ENCODE measurements at regions not wholly inside any gene's neighbourhood (a gene's known extent, or its start where the extent isn't known, plus 50 kb on each side); places are given as distances from the start of the nearest gene placed in this dataset.

DNA sequence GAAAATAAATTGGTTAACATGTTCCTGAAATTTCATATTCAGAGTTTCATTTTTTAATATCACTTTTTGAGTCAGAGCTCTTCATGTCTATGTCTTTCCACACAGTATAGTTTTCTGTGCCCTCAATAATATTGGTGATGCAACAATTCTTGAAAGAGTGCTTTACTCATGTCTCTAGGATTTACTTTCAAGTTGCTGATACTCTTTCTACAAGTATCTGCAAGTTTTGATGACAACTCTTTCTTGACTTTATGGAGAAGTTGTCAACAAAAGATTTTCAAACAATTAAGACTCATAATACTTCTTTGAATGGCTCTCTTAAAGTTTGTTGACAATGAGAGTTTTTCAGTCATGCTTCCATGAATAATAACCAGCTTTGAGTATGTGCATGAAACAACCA is 561.7 kb downstream of the DIAPH3 start:
- no peak for DNase-seq
- Histone ChIP-seq H3K4me2 (no peak overlapping the region), H3K36me3 (ENCODE audit: low read depth) (no peaks in the 10 kb centered on the region), H3F3A (ENCODE audit: insufficient read depth, low read depth) (no peaks in the 10 kb centered on the region), H3K79me2 (ENCODE audit: low read depth) (no peaks in the 10 kb centered on the region), H4K20me1 (ENCODE audit: insufficient read depth) (no peaks in the 10 kb centered on the region; the same call in 1 of the 2 replicates), H3K9me2 (ENCODE audit: insufficient read depth) (no peaks in the 10 kb centered on the region), H3K4me1 (replicated peaks; ENCODE audit: insufficient read depth) (no peaks in the 10 kb centered on the region), H3K27ac (no peak overlapping the region), H3K4me3 (no peak overlapping the region), H3K27me3 (ENCODE audit: insufficient read depth, low read depth) (no peaks in the 10 kb centered on the region), H3K9me3 (ENCODE audit: insufficient read depth, low read depth) (no peaks in the 10 kb centered on the region), H2AFZ (no peak overlapping the region)
- intact Hi-C loops (cut with micrococcal nuclease; ENCODE audit: unreplicated experiment) = no loop called here
- BruUV-seq (replicated peaks) = no TSS peak
- POLR2A ChIA-PET (ENCODE audit: unreplicated experiment) = no interaction called here
- TF ChIP-seq, protein P1, sequence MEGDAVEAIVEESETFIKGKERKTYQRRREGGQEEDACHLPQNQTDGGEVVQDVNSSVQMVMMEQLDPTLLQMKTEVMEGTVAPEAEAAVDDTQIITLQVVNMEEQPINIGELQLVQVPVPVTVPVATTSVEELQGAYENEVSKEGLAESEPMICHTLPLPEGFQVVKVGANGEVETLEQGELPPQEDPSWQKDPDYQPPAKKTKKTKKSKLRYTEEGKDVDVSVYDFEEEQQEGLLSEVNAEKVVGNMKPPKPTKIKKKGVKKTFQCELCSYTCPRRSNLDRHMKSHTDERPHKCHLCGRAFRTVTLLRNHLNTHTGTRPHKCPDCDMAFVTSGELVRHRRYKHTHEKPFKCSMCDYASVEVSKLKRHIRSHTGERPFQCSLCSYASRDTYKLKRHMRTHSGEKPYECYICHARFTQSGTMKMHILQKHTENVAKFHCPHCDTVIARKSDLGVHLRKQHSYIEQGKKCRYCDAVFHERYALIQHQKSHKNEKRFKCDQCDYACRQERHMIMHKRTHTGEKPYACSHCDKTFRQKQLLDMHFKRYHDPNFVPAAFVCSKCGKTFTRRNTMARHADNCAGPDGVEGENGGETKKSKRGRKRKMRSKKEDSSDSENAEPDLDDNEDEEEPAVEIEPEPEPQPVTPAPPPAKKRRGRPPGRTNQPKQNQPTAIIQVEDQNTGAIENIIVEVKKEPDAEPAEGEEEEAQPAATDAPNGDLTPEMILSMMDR (conservative IDR thresholded peaks at IDR 0.05) = no peak
- no peak for TF ChIP-seq EZH2 (IDR thresholded peaks at IDR 0.05; ENCODE audit: low read depth)
- CTCF ChIA-PET = no interaction called here

DNA sequence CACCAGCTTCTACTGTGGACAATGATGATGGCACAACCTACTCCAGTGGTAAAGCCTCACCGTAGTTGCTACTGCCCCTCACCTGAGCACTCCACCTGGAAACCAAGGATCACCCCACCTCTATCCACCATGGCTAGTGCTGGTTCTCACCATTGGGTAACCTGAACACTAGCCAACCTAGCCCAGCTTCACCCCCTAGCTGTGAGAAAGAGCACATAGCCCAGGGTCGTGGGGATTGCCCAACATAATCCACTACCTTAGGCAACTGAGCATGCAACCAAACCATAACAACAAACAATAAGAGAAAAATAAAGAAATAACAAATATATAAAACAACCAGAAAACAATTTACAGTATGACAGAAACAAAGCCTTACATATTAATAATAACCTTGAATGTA is 560.1 kb downstream of the DIAPH3 start:
- Histone ChIP-seq H4K20me1 (ENCODE audit: insufficient read depth) (no peaks in the 10 kb centered on the region; the same call in 1 of the 2 replicates), H2AFZ (no peak overlapping the region), H3K9me2 (ENCODE audit: insufficient read depth) (no peaks in the 10 kb centered on the region), H3K9me3 (ENCODE audit: insufficient read depth, low read depth) (no peaks in the 10 kb centered on the region), H3K27ac (no peak overlapping the region), H3K4me3 (no peak overlapping the region), H3F3A (ENCODE audit: insufficient read depth, low read depth) (no peaks in the 10 kb centered on the region), H3K79me2 (ENCODE audit: low read depth) (no peaks in the 10 kb centered on the region), H3K4me1 (replicated peaks; ENCODE audit: insufficient read depth) (no peaks in the 10 kb centered on the region), H3K27me3 (ENCODE audit: insufficient read depth, low read depth) (no peaks in the 10 kb centered on the region), H3K36me3 (ENCODE audit: low read depth) (no peaks in the 10 kb centered on the region), H3K4me2 (no peak overlapping the region)
- POLR2A ChIA-PET (ENCODE audit: unreplicated experiment) = no interaction called here
- BruUV-seq (replicated peaks) = no TSS peak
- CTCF ChIA-PET = no interaction called here
- no peak for DNase-seq
- intact Hi-C loops (cut with micrococcal nuclease; ENCODE audit: unreplicated experiment) = no loop called here
- TF ChIP-seq, protein P1 (conservative IDR thresholded peaks at IDR 0.05) = no peak
- TF ChIP-seq EZH2 (IDR thresholded peaks at IDR 0.05; ENCODE audit: low read depth) = no peak

DNA sequence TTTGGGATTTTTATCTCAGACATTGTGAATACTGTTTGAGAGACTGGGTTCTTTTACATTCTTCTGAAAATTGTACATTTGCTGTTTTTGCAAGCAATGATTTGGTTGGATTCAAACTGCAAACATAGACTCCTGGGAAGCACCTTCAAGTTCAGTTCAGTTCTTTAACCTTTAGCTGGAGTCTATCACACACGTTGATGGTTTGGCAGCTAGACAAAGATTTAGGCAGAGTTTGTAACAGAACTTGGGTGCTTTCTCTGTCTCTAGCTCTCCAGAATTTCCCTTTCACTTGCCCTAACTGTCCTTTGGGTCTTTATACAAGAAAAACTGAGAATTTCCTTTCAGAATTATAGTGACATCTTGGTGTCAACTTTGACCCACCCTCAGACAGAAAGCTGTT is 556.6 kb downstream of the DIAPH3 start:
- Histone ChIP-seq H3K79me2 (ENCODE audit: low read depth) (no peaks in the 10 kb centered on the region), H3K27me3 (ENCODE audit: insufficient read depth, low read depth) (no peaks in the 10 kb centered on the region), H3K36me3 (ENCODE audit: low read depth) (no peaks in the 10 kb centered on the region), H3K4me1 (replicated peaks; ENCODE audit: insufficient read depth) (no peaks in the 10 kb centered on the region), H2AFZ (no peak overlapping the region), H3F3A (ENCODE audit: insufficient read depth, low read depth) (no peaks in the 10 kb centered on the region), H4K20me1 (ENCODE audit: insufficient read depth) (no peaks in the 10 kb centered on the region; the same call in 1 of the 2 replicates), H3K9me3 (ENCODE audit: insufficient read depth, low read depth) (no peaks in the 10 kb centered on the region), H3K4me3 (no peak overlapping the region), H3K9me2 (ENCODE audit: insufficient read depth) (no peaks in the 10 kb centered on the region), H3K4me2 (no peak overlapping the region), H3K27ac (no peak overlapping the region)
- CTCF ChIA-PET = no interaction called here
- POLR2A ChIA-PET (ENCODE audit: unreplicated experiment) = no interaction called here
- DNase-seq = no peak
- intact Hi-C loops (cut with micrococcal nuclease; ENCODE audit: unreplicated experiment) = no loop called here
- no TSS peak for BruUV-seq (replicated peaks)
- TF ChIP-seq EZH2 (IDR thresholded peaks at IDR 0.05; ENCODE audit: low read depth) = no peak
- TF ChIP-seq, protein P1 (conservative IDR thresholded peaks at IDR 0.05) = no peak
